ENCODE measurements at regions not wholly inside any gene's neighbourhood (a gene's known extent, or its start where the extent isn't known, plus 50 kb on each side); places are given as distances from the start of the nearest gene placed in this dataset.

- TF ChIP-seq, protein P1, sequence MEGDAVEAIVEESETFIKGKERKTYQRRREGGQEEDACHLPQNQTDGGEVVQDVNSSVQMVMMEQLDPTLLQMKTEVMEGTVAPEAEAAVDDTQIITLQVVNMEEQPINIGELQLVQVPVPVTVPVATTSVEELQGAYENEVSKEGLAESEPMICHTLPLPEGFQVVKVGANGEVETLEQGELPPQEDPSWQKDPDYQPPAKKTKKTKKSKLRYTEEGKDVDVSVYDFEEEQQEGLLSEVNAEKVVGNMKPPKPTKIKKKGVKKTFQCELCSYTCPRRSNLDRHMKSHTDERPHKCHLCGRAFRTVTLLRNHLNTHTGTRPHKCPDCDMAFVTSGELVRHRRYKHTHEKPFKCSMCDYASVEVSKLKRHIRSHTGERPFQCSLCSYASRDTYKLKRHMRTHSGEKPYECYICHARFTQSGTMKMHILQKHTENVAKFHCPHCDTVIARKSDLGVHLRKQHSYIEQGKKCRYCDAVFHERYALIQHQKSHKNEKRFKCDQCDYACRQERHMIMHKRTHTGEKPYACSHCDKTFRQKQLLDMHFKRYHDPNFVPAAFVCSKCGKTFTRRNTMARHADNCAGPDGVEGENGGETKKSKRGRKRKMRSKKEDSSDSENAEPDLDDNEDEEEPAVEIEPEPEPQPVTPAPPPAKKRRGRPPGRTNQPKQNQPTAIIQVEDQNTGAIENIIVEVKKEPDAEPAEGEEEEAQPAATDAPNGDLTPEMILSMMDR (IDR thresholded peaks at IDR 0.05): no peak
- TF ChIP-seq ZFX (IDR thresholded peaks at IDR 0.05; ENCODE audit: borderline replicate concordance): no peak
These were observed 226.5 kb upstream of the PROK2 start for GRCh38 chr3:72011485-72011884.
